SU-DHL-6 (cell line): ENCODE measurements at regions not wholly inside any gene's neighbourhood (a gene's known extent, or its start where the extent isn't known, plus 50 kb on each side); places are given as distances from the start of the nearest gene placed in this dataset.

ENCODE experiments used
- CTCF ChIP-seq: fragments of 200-600 bp; sonication (generic); IDR thresholded peaks from one replicate; pipeline ENCODE4 v1.5.1; 2017; ENCODE audit warnings: antibody characterized with exemption, mild to moderate bottlenecking, low read length, moderate library complexity; ENCODE audit not compliant: insufficient read depth, poor library complexity, severe bottlenecking
- EZH2phosphoT487 ChIP-seq: fragments of 200-600 bp; sonication (generic), shearing (Covaris generic); conservative IDR thresholded peaks from 2 replicates; pipeline ENCODE4 v1.6.1; 2018; ENCODE audit warnings: mild to moderate bottlenecking, antibody characterized with exemption, low read length, moderate library complexity, mixed read lengths

- TF ChIP-seq CTCF, result no peak
- TF ChIP-seq EZH2phosphoT487, result no peak
Observed at GRCh38 chr3:154898916-154899315, 181.2 kb upstream of the MME start.
